B cell (primary cell): ENCODE measurements at regions not wholly inside any gene's neighbourhood (a gene's known extent, or its start where the extent isn't known, plus 50 kb on each side); places are given as distances from the start of the nearest gene placed in this dataset.

Source experiments
- CTCF ChIP-seq: fragments of 200-600 bp; IDR thresholded peaks from one replicate; pipeline ENCODE4 v1.8.0; 2022; ENCODE audit warnings: antibody characterized with exemption, mild to moderate bottlenecking
- EZH2 ChIP-seq: IDR thresholded peaks from 2 replicates; pipeline ENCODE4 v1.6.1; 2012; ENCODE audit warnings: borderline replicate concordance, low read depth, mild to moderate bottlenecking, moderate library complexity, low read length; ENCODE audit not compliant: insufficient read depth, poor library complexity, severe bottlenecking

- TF ChIP-seq CTCF (no peak), EZH2 (no peak)
These were observed 127.0 kb upstream of the CPEB4 start for GRCh38 chr5:173761178-173761513.
